ENCODE measurements at regions not wholly inside any gene's neighbourhood (a gene's known extent, or its start where the extent isn't known, plus 50 kb on each side); places are given as distances from the start of the nearest gene placed in this dataset.

GRCh38 chr12:116646901-116647300 is 87.7 kb downstream of the MAP1LC3B2 start (continued):
- TF ChIP-seq HDAC6 (IDR thresholded peaks at IDR 0.05; ENCODE audit: low read depth, low read length) (no peak), SP4 (IDR thresholded peaks at IDR 0.05; ENCODE audit: low read length) (no peak), E2F6 (IDR thresholded peaks at IDR 0.05) (no peak), MAFK (IDR thresholded peaks at IDR 0.05; ENCODE audit: low read depth, low read length) (no peak), TCF12 (IDR thresholded peaks at IDR 0.05; ENCODE audit: low read depth, low read length) (no peak), POLR2A (IDR thresholded peaks at IDR 0.05; ENCODE audit: control extremely low read depth in 1 of 2, low read depth in 2 of 2, low read length in 2 of 2) (no peak)
- TF ChIP-seq, protein P1, sequence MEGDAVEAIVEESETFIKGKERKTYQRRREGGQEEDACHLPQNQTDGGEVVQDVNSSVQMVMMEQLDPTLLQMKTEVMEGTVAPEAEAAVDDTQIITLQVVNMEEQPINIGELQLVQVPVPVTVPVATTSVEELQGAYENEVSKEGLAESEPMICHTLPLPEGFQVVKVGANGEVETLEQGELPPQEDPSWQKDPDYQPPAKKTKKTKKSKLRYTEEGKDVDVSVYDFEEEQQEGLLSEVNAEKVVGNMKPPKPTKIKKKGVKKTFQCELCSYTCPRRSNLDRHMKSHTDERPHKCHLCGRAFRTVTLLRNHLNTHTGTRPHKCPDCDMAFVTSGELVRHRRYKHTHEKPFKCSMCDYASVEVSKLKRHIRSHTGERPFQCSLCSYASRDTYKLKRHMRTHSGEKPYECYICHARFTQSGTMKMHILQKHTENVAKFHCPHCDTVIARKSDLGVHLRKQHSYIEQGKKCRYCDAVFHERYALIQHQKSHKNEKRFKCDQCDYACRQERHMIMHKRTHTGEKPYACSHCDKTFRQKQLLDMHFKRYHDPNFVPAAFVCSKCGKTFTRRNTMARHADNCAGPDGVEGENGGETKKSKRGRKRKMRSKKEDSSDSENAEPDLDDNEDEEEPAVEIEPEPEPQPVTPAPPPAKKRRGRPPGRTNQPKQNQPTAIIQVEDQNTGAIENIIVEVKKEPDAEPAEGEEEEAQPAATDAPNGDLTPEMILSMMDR (IDR thresholded peaks at IDR 0.05; ENCODE audit: control extremely low read depth in 1 of 3, insufficient read depth in 1 of 3, low read depth in 1 of 3, low read length in 3 of 3), result no peak

Measured in H1 (cell line).